Breast epithelium (tissue), 3 donors: ENCODE measurements at regions not wholly inside any gene's neighbourhood (a gene's known extent, or its start where the extent isn't known, plus 50 kb on each side); places are given as distances from the start of the nearest gene placed in this dataset.

ENCODE experiments used
- POLR2A ChIP-seq: fragments of 450-650 bp; IDR thresholded peaks from one replicate; pipeline ENCODE4 v1.6.1; 2016; ENCODE audit warnings: antibody characterized with exemption, mild to moderate bottlenecking, moderate library complexity
- POLR2AphosphoS5 ChIP-seq, 3 donors: sonication (generic); formaldehyde crosslinking; IDR thresholded peaks; one replicate each; pipeline ENCODE4 v1.6.1; 2017; ENCODE audit warnings: antibody characterized with exemption in 3 of 3
- TF ChIP-seq, protein P1 (sequence below), 3 donors: fragments of 450-650 bp; IDR thresholded peaks; one replicate each; pipeline ENCODE4 v1.5.1; 2016 to 2017; ENCODE audit warnings: antibody characterized with exemption in 3 of 3, mild to moderate bottlenecking in 3 of 3, moderate library complexity in 3 of 3

DNA sequence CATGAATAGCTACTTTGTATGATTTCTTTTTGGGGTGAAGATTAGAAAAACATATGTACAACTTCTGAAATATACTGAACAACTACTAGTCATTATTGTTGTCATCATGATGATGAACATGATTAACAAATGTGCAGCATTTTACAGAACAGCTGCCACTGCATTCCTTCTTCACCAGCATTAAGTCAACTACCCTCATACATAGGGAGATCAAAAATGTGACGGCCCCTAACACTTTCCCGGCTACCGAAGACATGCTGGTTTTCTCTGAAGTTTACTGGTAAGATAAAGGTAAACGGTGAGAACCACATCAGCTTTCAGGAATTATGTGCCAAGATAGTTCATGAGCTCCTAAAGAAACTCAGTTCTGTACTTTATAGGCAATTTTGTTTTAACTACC is 121.0 kb upstream of the LRATD1 start:
- no peak for TF ChIP-seq POLR2A
- TF ChIP-seq, protein P1, sequence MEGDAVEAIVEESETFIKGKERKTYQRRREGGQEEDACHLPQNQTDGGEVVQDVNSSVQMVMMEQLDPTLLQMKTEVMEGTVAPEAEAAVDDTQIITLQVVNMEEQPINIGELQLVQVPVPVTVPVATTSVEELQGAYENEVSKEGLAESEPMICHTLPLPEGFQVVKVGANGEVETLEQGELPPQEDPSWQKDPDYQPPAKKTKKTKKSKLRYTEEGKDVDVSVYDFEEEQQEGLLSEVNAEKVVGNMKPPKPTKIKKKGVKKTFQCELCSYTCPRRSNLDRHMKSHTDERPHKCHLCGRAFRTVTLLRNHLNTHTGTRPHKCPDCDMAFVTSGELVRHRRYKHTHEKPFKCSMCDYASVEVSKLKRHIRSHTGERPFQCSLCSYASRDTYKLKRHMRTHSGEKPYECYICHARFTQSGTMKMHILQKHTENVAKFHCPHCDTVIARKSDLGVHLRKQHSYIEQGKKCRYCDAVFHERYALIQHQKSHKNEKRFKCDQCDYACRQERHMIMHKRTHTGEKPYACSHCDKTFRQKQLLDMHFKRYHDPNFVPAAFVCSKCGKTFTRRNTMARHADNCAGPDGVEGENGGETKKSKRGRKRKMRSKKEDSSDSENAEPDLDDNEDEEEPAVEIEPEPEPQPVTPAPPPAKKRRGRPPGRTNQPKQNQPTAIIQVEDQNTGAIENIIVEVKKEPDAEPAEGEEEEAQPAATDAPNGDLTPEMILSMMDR (IDR thresholded peaks at IDR 0.05) = no peak
- TF ChIP-seq POLR2AphosphoS5 (IDR thresholded peaks at IDR 0.05) = no peak
